ENCODE measurements at regions not wholly inside any gene's neighbourhood (a gene's known extent, or its start where the extent isn't known, plus 50 kb on each side); places are given as distances from the start of the nearest gene placed in this dataset.

DNA sequence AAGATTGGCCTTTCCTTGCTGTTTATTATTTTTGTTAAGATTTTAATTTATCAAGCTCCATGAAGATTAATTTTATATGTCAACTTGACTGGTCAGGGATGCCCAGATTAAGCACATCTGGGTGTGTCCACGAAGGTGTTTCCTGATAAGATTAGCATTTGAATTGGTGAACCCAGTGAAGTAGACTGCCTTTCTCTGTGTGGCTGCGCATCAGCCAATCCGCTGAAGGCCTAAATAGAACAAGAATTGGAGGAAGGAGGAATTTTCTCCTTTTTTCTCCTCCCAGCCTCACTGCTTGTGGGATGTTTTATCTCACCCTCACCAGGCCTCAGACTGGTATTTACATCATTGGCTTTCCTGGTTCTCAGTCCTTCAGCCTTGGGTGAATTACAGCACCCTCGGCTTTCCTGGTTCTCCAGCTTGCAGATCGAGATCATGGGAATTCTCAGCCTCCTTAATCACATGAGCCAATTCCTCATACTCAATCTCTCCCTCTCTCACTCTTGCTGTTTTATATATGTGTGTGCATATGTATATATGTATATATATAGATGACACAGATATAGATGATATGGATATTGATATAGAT is 135.4 kb upstream of the SPEF2 start:
- peaks cover 2 to 20% (median 14%) of the 10 kb centered on the region in 4 experiments for H3K4me1 ChIP-seq (ENCODE audit: control extremely low read depth in 1 of 4, control insufficient read depth in 4 of 4, insufficient read depth in 4 of 4, low read length in 3 of 4)
- no peaks in the 10 kb centered on the region for H3K9me3 ChIP-seq (ENCODE audit: control extremely low read depth in 1 of 5, control insufficient read depth in 4 of 5, insufficient read depth in 2 of 5, low read depth in 1 of 5, low read length in 4 of 5)
- WGBS (ENCODE audit: insufficient coverage): 96% methylated on average over 3 of the region's 5 CpGs
- peak in 1 of 3 donors; percentile 39 for DNase-seq
- H3K27ac ChIP-seq (ENCODE audit: insufficient read depth in 1 of 2, low read depth in 1 of 2, low read length in 2 of 2, poor library complexity in 1 of 2, severe bottlenecking in 2 of 2): no peak overlapping the region
- no peak overlapping the region for H3K4me3 ChIP-seq (ENCODE audit: control insufficient read depth in 1 of 7, extremely low read depth in 1 of 7, insufficient read depth in 4 of 7, low read depth in 2 of 7, low read length in 6 of 7)
- H3K36me3 ChIP-seq (ENCODE audit: control insufficient read depth in 4 of 4, insufficient read depth in 4 of 4, low read length in 3 of 4): no peaks in the 10 kb centered on the region
- CTCF ChIA-PET: no interaction called here
- POLR2A ChIA-PET: no interaction called here
- no peaks in the 10 kb centered on the region for H3K27me3 ChIP-seq (replicated peaks in 2 of 5; ENCODE audit: control insufficient read depth in 4 of 5, insufficient read depth in 5 of 5, low read length in 4 of 5)

DNA sequence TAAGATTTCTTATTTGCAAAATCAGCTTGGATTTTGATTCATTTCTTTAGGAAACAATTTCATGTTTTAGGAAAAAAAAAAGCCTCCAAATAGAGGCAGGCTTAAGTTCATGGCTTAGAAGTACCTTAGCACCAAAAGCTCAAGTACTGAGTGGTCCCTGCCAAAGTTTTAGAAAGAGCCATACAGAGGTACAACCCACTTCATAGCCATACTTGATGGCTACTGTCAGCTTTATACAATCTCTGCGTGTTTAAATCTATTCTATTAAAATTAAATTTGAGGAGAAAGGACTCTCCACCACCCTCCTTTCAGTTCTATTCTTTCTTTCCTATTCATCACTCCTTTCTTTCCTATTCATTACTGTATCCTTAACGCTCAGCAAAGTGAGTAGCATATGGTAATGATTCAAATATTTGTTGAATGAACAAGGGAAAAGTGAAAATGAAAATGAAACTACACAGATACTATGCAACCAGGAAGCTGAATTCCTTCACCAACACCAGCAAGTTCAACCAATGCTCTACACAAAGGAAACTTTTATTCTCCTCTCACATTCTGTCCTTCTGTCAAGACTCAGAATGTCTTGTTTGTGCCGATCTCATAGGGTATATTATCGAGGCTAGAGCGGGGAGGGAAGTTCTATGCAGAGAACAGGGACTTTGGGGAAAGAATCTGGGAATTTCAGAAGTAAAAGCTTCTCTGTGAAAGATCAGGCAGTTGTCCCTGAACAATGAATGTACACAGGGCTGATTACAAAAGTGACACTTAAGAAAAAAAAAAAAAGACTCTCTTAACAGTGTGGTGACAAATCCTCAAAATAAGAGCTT is 138.6 kb upstream of the SPEF2 start:
- WGBS (ENCODE audit: insufficient coverage): 78% methylated on average over 3 of the region's 5 CpGs
- Histone ChIP-seq H3K27me3 (replicated peaks in 2 of 5; ENCODE audit: control insufficient read depth in 4 of 5, insufficient read depth in 5 of 5, low read length in 4 of 5) (no peaks in the 10 kb centered on the region), H3K4me1 (ENCODE audit: control extremely low read depth in 1 of 4, control insufficient read depth in 4 of 4, insufficient read depth in 4 of 4, low read length in 3 of 4) (peaks cover 2 to 17% (median 12%) of the 10 kb centered on the region in 4 experiments), H3K36me3 (ENCODE audit: control insufficient read depth in 4 of 4, insufficient read depth in 4 of 4, low read length in 3 of 4) (no peaks in the 10 kb centered on the region), H3K9me3 (ENCODE audit: control extremely low read depth in 1 of 5, control insufficient read depth in 4 of 5, insufficient read depth in 2 of 5, low read depth in 1 of 5, low read length in 4 of 5) (no peaks in the 10 kb centered on the region), H3K4me3 (ENCODE audit: control insufficient read depth in 1 of 7, extremely low read depth in 1 of 7, insufficient read depth in 4 of 7, low read depth in 2 of 7, low read length in 6 of 7) (peak overlapping the region in 1 of 7 experiments; percentile 32), H3K27ac (ENCODE audit: insufficient read depth in 1 of 2, low read depth in 1 of 2, low read length in 2 of 2, poor library complexity in 1 of 2, severe bottlenecking in 2 of 2) (no peak overlapping the region)
- DNase-seq: peak in 2 of 3 donors; percentile 54 to 72
- ChIA-PET CTCF (interaction anchor here (0.7 kb wide), 1 partner anchor 38 kb away, joined by 4 read pairs; no protein-coding TSS in a partner anchor), POLR2A (interaction anchor here (0.7 kb wide), 1 partner anchor 510 kb away, joined by 3 read pairs; no protein-coding TSS in a partner anchor)

DNA sequence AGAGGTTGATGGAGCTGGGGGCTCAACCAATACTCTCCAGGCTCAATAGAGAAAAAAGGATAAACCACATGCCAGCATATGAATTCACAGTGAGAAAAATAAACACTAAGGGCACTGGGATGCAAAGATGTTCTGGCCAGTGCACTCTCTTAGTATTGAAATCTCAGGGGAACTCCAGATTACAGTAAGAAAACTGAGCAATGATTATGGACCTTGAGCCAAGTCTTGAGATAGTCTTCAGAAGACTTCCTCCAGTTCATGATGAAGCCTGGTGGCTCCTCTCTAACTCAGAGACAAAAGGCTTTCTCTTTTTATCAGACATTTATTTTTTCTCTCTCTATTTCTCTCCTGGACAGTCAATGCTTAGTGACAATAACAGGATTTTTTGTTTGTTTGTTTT is 139.8 kb upstream of the SPEF2 start:
- Histone ChIP-seq H3K4me3 (ENCODE audit: control insufficient read depth in 1 of 7, extremely low read depth in 1 of 7, insufficient read depth in 4 of 7, low read depth in 2 of 7, low read length in 6 of 7) (no peak overlapping the region), H3K36me3 (ENCODE audit: control insufficient read depth in 4 of 4, insufficient read depth in 4 of 4, low read length in 3 of 4) (no peaks in the 10 kb centered on the region), H3K9me3 (ENCODE audit: control extremely low read depth in 1 of 5, control insufficient read depth in 4 of 5, insufficient read depth in 2 of 5, low read depth in 1 of 5, low read length in 4 of 5) (no peaks in the 10 kb centered on the region), H3K4me1 (ENCODE audit: control extremely low read depth in 1 of 4, control insufficient read depth in 4 of 4, insufficient read depth in 4 of 4, low read length in 3 of 4) (peaks cover 1 to 10% (median 7%) of the 10 kb centered on the region in 4 experiments), H3K27me3 (replicated peaks in 2 of 5; ENCODE audit: control insufficient read depth in 4 of 5, insufficient read depth in 5 of 5, low read length in 4 of 5) (no peaks in the 10 kb centered on the region), H3K27ac (ENCODE audit: insufficient read depth in 1 of 2, low read depth in 1 of 2, low read length in 2 of 2, poor library complexity in 1 of 2, severe bottlenecking in 2 of 2) (no peak overlapping the region)
- no peak for DNase-seq
- POLR2A ChIA-PET: no interaction called here
- CTCF ChIA-PET: no interaction called here

DNA sequence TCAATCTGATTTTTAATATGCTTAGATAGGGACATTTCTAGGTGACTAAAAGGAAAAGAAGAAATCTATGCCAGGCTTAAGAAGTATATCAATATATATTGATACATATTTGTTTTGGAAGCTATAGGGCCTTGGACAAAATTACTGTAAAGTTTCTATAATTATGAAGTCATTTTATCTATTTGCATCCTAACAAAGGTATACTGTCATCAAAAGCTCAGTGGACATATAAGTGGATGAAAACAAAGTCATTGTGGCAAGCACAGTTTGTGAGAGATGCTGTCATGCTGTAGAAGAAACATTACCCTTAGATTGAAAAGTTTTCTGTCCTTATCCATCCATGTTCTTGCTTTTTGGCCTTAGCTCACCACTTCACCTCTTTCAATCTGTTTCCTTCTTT is 140.3 kb upstream of the SPEF2 start:
- H3K27me3 ChIP-seq (replicated peaks in 2 of 5; ENCODE audit: control insufficient read depth in 4 of 5, insufficient read depth in 5 of 5, low read length in 4 of 5): no peaks in the 10 kb centered on the region
- H3K36me3 ChIP-seq (ENCODE audit: control insufficient read depth in 4 of 4, insufficient read depth in 4 of 4, low read length in 3 of 4): no peaks in the 10 kb centered on the region
- H3K9me3 ChIP-seq (ENCODE audit: control extremely low read depth in 1 of 5, control insufficient read depth in 4 of 5, insufficient read depth in 2 of 5, low read depth in 1 of 5, low read length in 4 of 5): no peaks in the 10 kb centered on the region
- no peak overlapping the region for H3K4me3 ChIP-seq (ENCODE audit: control insufficient read depth in 1 of 7, extremely low read depth in 1 of 7, insufficient read depth in 4 of 7, low read depth in 2 of 7, low read length in 6 of 7)
- no peak overlapping the region for H3K27ac ChIP-seq (ENCODE audit: insufficient read depth in 1 of 2, low read depth in 1 of 2, low read length in 2 of 2, poor library complexity in 1 of 2, severe bottlenecking in 2 of 2)
- no peak for DNase-seq
- ChIA-PET POLR2A (interaction anchor here (0.7 kb wide), 1 partner anchor 89 kb away, joined by 3 read pairs; no protein-coding TSS in a partner anchor), CTCF (no interaction called here)
- peaks cover 0 to 7% (median 5%) of the 10 kb centered on the region in 4 experiments for H3K4me1 ChIP-seq (ENCODE audit: control extremely low read depth in 1 of 4, control insufficient read depth in 4 of 4, insufficient read depth in 4 of 4, low read length in 3 of 4)

DNA sequence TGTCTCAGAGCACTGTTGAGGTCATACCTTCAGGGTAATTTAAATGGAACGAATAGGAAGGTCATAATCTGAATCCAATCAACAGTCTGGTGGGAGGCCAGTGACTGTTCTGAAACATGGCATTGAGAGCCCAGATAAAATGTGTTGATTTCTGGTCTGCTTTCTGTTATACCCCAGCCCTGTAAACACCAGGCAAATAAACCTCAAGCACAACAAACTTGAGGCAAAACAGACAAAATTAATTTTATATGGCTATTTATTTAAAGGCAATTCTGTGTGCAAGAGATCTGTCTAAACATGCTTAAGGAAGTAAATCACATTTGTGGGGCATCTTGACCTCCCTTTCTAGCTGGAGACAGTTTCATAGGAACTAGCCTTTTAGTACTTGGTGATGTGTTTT is 140.9 kb upstream of the SPEF2 start:
- Histone ChIP-seq H3K36me3 (ENCODE audit: control insufficient read depth in 4 of 4, insufficient read depth in 4 of 4, low read length in 3 of 4) (no peaks in the 10 kb centered on the region), H3K9me3 (ENCODE audit: control extremely low read depth in 1 of 5, control insufficient read depth in 4 of 5, insufficient read depth in 2 of 5, low read depth in 1 of 5, low read length in 4 of 5) (no peaks in the 10 kb centered on the region), H3K27me3 (replicated peaks in 2 of 5; ENCODE audit: control insufficient read depth in 4 of 5, insufficient read depth in 5 of 5, low read length in 4 of 5) (no peaks in the 10 kb centered on the region), H3K4me1 (ENCODE audit: control extremely low read depth in 1 of 4, control insufficient read depth in 4 of 4, insufficient read depth in 4 of 4, low read length in 3 of 4) (peaks cover 0 to 6% (median 4%) of the 10 kb centered on the region in 4 experiments), H3K27ac (ENCODE audit: insufficient read depth in 1 of 2, low read depth in 1 of 2, low read length in 2 of 2, poor library complexity in 1 of 2, severe bottlenecking in 2 of 2) (no peak overlapping the region), H3K4me3 (ENCODE audit: control insufficient read depth in 1 of 7, extremely low read depth in 1 of 7, insufficient read depth in 4 of 7, low read depth in 2 of 7, low read length in 6 of 7) (no peak overlapping the region)
- ChIA-PET POLR2A (interaction anchor here (0.6 to 0.7 kb wide), 2 partner anchors 43 to 90 kb away, joined by 3 to 4 read pairs; no protein-coding TSS in a partner anchor), CTCF (no interaction called here)
- WGBS (ENCODE audit: insufficient coverage): 100% methylated on average over 1 of the region's 1 CpG
- DNase-seq: no peak

DNA sequence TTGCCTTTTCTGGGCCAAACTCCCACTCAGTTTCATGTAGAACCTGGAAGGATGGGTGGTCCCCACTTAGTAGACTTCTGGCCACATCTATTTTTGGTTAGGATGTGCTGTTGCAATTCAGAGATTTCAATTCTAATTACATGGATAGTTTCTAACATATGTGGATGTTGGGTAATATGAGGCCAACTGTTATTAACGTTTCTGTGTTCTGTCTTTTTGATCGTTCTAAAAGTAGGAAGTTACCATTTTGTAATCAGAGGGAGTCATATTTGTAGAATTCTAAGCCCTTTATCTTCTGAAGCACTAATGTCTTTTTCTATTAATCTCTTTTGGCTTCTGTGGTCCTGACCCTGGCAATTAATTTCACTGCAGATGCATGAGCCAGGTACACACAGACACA is 141.6 kb upstream of the SPEF2 start:
- H3K4me1 ChIP-seq (ENCODE audit: control extremely low read depth in 1 of 4, control insufficient read depth in 4 of 4, insufficient read depth in 4 of 4, low read length in 3 of 4): peaks cover 0 to 6% (median 4%) of the 10 kb centered on the region in 4 experiments
- WGBS (ENCODE audit: insufficient coverage): 80% methylated on average over 2 of the region's 2 CpGs
- no peaks in the 10 kb centered on the region for H3K36me3 ChIP-seq (ENCODE audit: control insufficient read depth in 4 of 4, insufficient read depth in 4 of 4, low read length in 3 of 4)
- no peak overlapping the region for H3K4me3 ChIP-seq (ENCODE audit: control insufficient read depth in 1 of 7, extremely low read depth in 1 of 7, insufficient read depth in 4 of 7, low read depth in 2 of 7, low read length in 6 of 7)
- no peaks in the 10 kb centered on the region for H3K9me3 ChIP-seq (ENCODE audit: control extremely low read depth in 1 of 5, control insufficient read depth in 4 of 5, insufficient read depth in 2 of 5, low read depth in 1 of 5, low read length in 4 of 5)
- CTCF ChIA-PET: no interaction called here
- peak in 1 of 3 donors; percentile 21 for DNase-seq
- POLR2A ChIA-PET: no interaction called here
- no peak overlapping the region for H3K27ac ChIP-seq (ENCODE audit: insufficient read depth in 1 of 2, low read depth in 1 of 2, low read length in 2 of 2, poor library complexity in 1 of 2, severe bottlenecking in 2 of 2)
- H3K27me3 ChIP-seq (replicated peaks in 2 of 5; ENCODE audit: control insufficient read depth in 4 of 5, insufficient read depth in 5 of 5, low read length in 4 of 5): no peaks in the 10 kb centered on the region

DNA sequence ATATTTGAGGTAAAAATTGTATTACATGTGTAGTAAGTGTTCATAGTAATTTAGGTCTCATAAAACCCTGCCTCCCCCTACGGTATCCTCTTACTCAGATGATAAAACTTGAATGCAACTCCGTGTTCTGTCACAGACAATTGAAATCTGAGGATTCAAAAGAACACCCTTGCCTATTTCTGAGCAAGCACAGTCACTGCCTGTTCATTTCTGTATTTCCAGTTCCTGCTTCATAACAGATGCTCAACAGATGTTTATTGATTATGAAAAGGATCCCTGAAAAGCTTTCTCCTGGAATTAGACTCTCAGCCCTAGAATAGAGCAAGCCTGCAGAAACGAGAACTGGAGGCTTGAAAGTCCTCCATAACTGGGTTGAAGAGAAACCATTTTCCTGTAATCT is 144.1 kb upstream of the SPEF2 start:
- Histone ChIP-seq H3K4me3 (ENCODE audit: control insufficient read depth in 1 of 7, extremely low read depth in 1 of 7, insufficient read depth in 4 of 7, low read depth in 2 of 7, low read length in 6 of 7) (no peak overlapping the region), H3K27me3 (replicated peaks in 2 of 5; ENCODE audit: control insufficient read depth in 4 of 5, insufficient read depth in 5 of 5, low read length in 4 of 5) (no peaks in the 10 kb centered on the region), H3K36me3 (ENCODE audit: control insufficient read depth in 4 of 4, insufficient read depth in 4 of 4, low read length in 3 of 4) (no peaks in the 10 kb centered on the region), H3K4me1 (ENCODE audit: control extremely low read depth in 1 of 4, control insufficient read depth in 4 of 4, insufficient read depth in 4 of 4, low read length in 3 of 4) (peaks cover 0 to 3% (median 0%) of the 10 kb centered on the region in 4 experiments), H3K27ac (ENCODE audit: insufficient read depth in 1 of 2, low read depth in 1 of 2, low read length in 2 of 2, poor library complexity in 1 of 2, severe bottlenecking in 2 of 2) (no peak overlapping the region), H3K9me3 (ENCODE audit: control extremely low read depth in 1 of 5, control insufficient read depth in 4 of 5, insufficient read depth in 2 of 5, low read depth in 1 of 5, low read length in 4 of 5) (no peaks in the 10 kb centered on the region)
- 82% methylated on average over 2 of the region's 3 CpGs for WGBS (ENCODE audit: insufficient coverage)
- ChIA-PET POLR2A (no interaction called here), CTCF (no interaction called here)
- no peak for DNase-seq
